Right lobe of liver (tissue), 4 donors: ENCODE measurements at regions not wholly inside any gene's neighbourhood (a gene's known extent, or its start where the extent isn't known, plus 50 kb on each side); places are given as distances from the start of the nearest gene placed in this dataset.

ENCODE experiments used
- CTCF ChIP-seq, 4 donors: fragments of 200-600 bp in 3 of 4; fragments of 450-650 bp in 1 of 4; IDR thresholded peaks; one replicate each; pipeline versions ENCODE4 v1.5.1 to v1.8.0; 2016 to 2022; ENCODE audit warnings: antibody characterized with exemption in 4 of 4, mild to moderate bottlenecking in 2 of 4
- POLR2A ChIP-seq: fragments of 450-650 bp; IDR thresholded peaks from one replicate; pipeline ENCODE4 v1.6.1; 2017; ENCODE audit warnings: antibody characterized with exemption, mild to moderate bottlenecking
- donor health status: DM: no; HTN: no; CAD: no.
- donor health status: DM: no; HTN: no; CAD: no.
- donor health status: DM: no; HTN: yes; CAD: no.

GRCh38 chr11:76291576-76292526, 85.5 kb upstream of the WNT11 start:
- no peak for TF ChIP-seq CTCF (IDR thresholded peaks at IDR 0.05)
- TF ChIP-seq POLR2A: no peak
